ENCODE measurements at regions not wholly inside any gene's neighbourhood (a gene's known extent, or its start where the extent isn't known, plus 50 kb on each side); places are given as distances from the start of the nearest gene placed in this dataset.
"Not testable (repeated sequence)": the region's sequence is repeated elsewhere in the genome, so short reads cannot be mapped to it uniquely, and the experiment has no call there.

- not testable (repeated sequence) for H3K36me3 ChIP-seq (ENCODE audit: control insufficient read depth, insufficient read depth, low read length); H3K9me3 ChIP-seq (ENCODE audit: control insufficient read depth, low read length); H3K4me3 ChIP-seq (ENCODE audit: low read length); H3K9ac ChIP-seq (ENCODE audit: extremely low read depth, low read length, poor library complexity, severe bottlenecking); H3K4me1 Mint-ChIP-seq; H3K4me3 Mint-ChIP-seq; DNase-seq; H3K4me1 ChIP-seq (ENCODE audit: control insufficient read depth, insufficient read depth, low read length); H3K9me3 Mint-ChIP-seq; H3K27me3 ChIP-seq (ENCODE audit: control insufficient read depth, insufficient read depth, low read length, poor library complexity, severe bottlenecking); H3K27ac Mint-ChIP-seq; H3K36me3 Mint-ChIP-seq (ENCODE audit: low read depth); H3K27ac ChIP-seq (ENCODE audit: low read depth, low read length); H3K27me3 Mint-ChIP-seq (ENCODE audit: insufficient read depth)
- WGBS, 2 experiments (ENCODE audit: insufficient coverage in 1 of 2, insufficient read length in 1 of 2) = 100% methylated on average over 2 of the region's 3 CpGs; no CpG with 5 or more reads in 1 of the 2 experiments
Observed at GRCh38 chr10:46810222-46810621, 101.0 kb upstream of the PTPN20 start.

GRCh38 chr10:46816126-46816525, 95.1 kb upstream of the PTPN20 start:
- H3K27ac Mint-ChIP-seq; H3K4me3 Mint-ChIP-seq; H3K4me1 Mint-ChIP-seq; H3K9me3 ChIP-seq (ENCODE audit: control insufficient read depth, low read length); H3K36me3 ChIP-seq (ENCODE audit: control insufficient read depth, insufficient read depth, low read length); H3K27ac ChIP-seq (ENCODE audit: low read depth, low read length); H3K4me3 ChIP-seq (ENCODE audit: low read length); H3K27me3 Mint-ChIP-seq (ENCODE audit: insufficient read depth); H3K27me3 ChIP-seq (ENCODE audit: control insufficient read depth, insufficient read depth, low read length, poor library complexity, severe bottlenecking); H3K4me1 ChIP-seq (ENCODE audit: control insufficient read depth, insufficient read depth, low read length); H3K36me3 Mint-ChIP-seq (ENCODE audit: low read depth); H3K9me3 Mint-ChIP-seq; H3K9ac ChIP-seq (ENCODE audit: extremely low read depth, low read length, poor library complexity, severe bottlenecking); DNase-seq: not testable (repeated sequence)
- WGBS, 2 experiments (ENCODE audit: insufficient coverage in 1 of 2, insufficient read length in 1 of 2) = 98% methylated on average over 7 of the region's 18 CpGs; no CpG with 5 or more reads in 1 of the 2 experiments

GRCh38 chr10:46840393-46841050, 70.7 kb upstream of the PTPN20 start:
- not testable (repeated sequence) for H3K4me3 ChIP-seq (ENCODE audit: low read length); H3K9me3 Mint-ChIP-seq; H3K9me3 ChIP-seq (ENCODE audit: control insufficient read depth, low read length); H3K4me1 Mint-ChIP-seq; H3K36me3 ChIP-seq (ENCODE audit: control insufficient read depth, insufficient read depth, low read length); H3K27ac Mint-ChIP-seq; H3K9ac ChIP-seq (ENCODE audit: extremely low read depth, low read length, poor library complexity, severe bottlenecking); H3K27me3 Mint-ChIP-seq (ENCODE audit: insufficient read depth); H3K4me3 Mint-ChIP-seq; H3K27me3 ChIP-seq (ENCODE audit: control insufficient read depth, insufficient read depth, low read length, poor library complexity, severe bottlenecking); H3K36me3 Mint-ChIP-seq (ENCODE audit: low read depth); H3K27ac ChIP-seq (ENCODE audit: low read depth, low read length); H3K4me1 ChIP-seq (ENCODE audit: control insufficient read depth, insufficient read depth, low read length); DNase-seq
- 91% methylated on average over 4 of the region's 11 CpGs; no CpG with 5 or more reads in 1 of the 2 experiments for WGBS, 2 experiments (ENCODE audit: insufficient coverage in 1 of 2, insufficient read length in 1 of 2)

GRCh38 chr10:46841051-46841593, 70.1 kb upstream of the PTPN20 start:
- 94% methylated on average over 7 of the region's 10 CpGs; no CpG with 5 or more reads in 1 of the 2 experiments for WGBS, 2 experiments (ENCODE audit: insufficient coverage in 1 of 2, insufficient read length in 1 of 2)
- H3K4me1 Mint-ChIP-seq; H3K27ac ChIP-seq (ENCODE audit: low read depth, low read length); H3K36me3 ChIP-seq (ENCODE audit: control insufficient read depth, insufficient read depth, low read length); H3K4me1 ChIP-seq (ENCODE audit: control insufficient read depth, insufficient read depth, low read length); H3K9ac ChIP-seq (ENCODE audit: extremely low read depth, low read length, poor library complexity, severe bottlenecking); H3K36me3 Mint-ChIP-seq (ENCODE audit: low read depth); H3K4me3 Mint-ChIP-seq; H3K27me3 Mint-ChIP-seq (ENCODE audit: insufficient read depth); H3K9me3 ChIP-seq (ENCODE audit: control insufficient read depth, low read length); H3K27ac Mint-ChIP-seq; H3K4me3 ChIP-seq (ENCODE audit: low read length); H3K9me3 Mint-ChIP-seq; H3K27me3 ChIP-seq (ENCODE audit: control insufficient read depth, insufficient read depth, low read length, poor library complexity, severe bottlenecking): not testable (repeated sequence)
- peak; percentile 21 for DNase-seq

GRCh38 chr10:46845194-46845593, 66.0 kb upstream of the PTPN20 start:
- not testable (repeated sequence) for H3K4me1 ChIP-seq (ENCODE audit: control insufficient read depth, insufficient read depth, low read length); H3K27ac Mint-ChIP-seq; H3K4me3 ChIP-seq (ENCODE audit: low read length); H3K4me1 Mint-ChIP-seq; H3K4me3 Mint-ChIP-seq; H3K9ac ChIP-seq (ENCODE audit: extremely low read depth, low read length, poor library complexity, severe bottlenecking); H3K9me3 ChIP-seq (ENCODE audit: control insufficient read depth, low read length); DNase-seq; H3K27ac ChIP-seq (ENCODE audit: low read depth, low read length); H3K36me3 Mint-ChIP-seq (ENCODE audit: low read depth); H3K9me3 Mint-ChIP-seq; H3K27me3 ChIP-seq (ENCODE audit: control insufficient read depth, insufficient read depth, low read length, poor library complexity, severe bottlenecking); H3K36me3 ChIP-seq (ENCODE audit: control insufficient read depth, insufficient read depth, low read length); H3K27me3 Mint-ChIP-seq (ENCODE audit: insufficient read depth)
- WGBS, 2 experiments (ENCODE audit: insufficient coverage in 1 of 2, insufficient read length in 1 of 2) = 78% methylated on average over 2 of the region's 2 CpGs; no CpG with 5 or more reads in 1 of the 2 experiments

- not testable (repeated sequence) for H3K4me1 ChIP-seq (ENCODE audit: control insufficient read depth, insufficient read depth, low read length); H3K36me3 Mint-ChIP-seq (ENCODE audit: low read depth); H3K27me3 Mint-ChIP-seq (ENCODE audit: insufficient read depth); H3K27me3 ChIP-seq (ENCODE audit: control insufficient read depth, insufficient read depth, low read length, poor library complexity, severe bottlenecking); H3K9me3 ChIP-seq (ENCODE audit: control insufficient read depth, low read length); H3K9ac ChIP-seq (ENCODE audit: extremely low read depth, low read length, poor library complexity, severe bottlenecking); H3K4me3 ChIP-seq (ENCODE audit: low read length); H3K9me3 Mint-ChIP-seq; H3K4me3 Mint-ChIP-seq; H3K27ac ChIP-seq (ENCODE audit: low read depth, low read length); H3K36me3 ChIP-seq (ENCODE audit: control insufficient read depth, insufficient read depth, low read length); DNase-seq; H3K4me1 Mint-ChIP-seq; H3K27ac Mint-ChIP-seq
- no CpG with 5 or more reads among the region's 6 CpGs for WGBS, 2 experiments (ENCODE audit: insufficient coverage in 1 of 2, insufficient read length in 1 of 2)
Observed at GRCh38 chr10:46845640-46846039, 65.6 kb upstream of the PTPN20 start.

- not testable (repeated sequence) for H3K36me3 Mint-ChIP-seq (ENCODE audit: low read depth); H3K27me3 Mint-ChIP-seq (ENCODE audit: insufficient read depth); H3K9me3 ChIP-seq (ENCODE audit: control insufficient read depth, low read length); H3K9ac ChIP-seq (ENCODE audit: extremely low read depth, low read length, poor library complexity, severe bottlenecking); H3K9me3 Mint-ChIP-seq; H3K27ac Mint-ChIP-seq; H3K4me3 Mint-ChIP-seq; H3K4me1 ChIP-seq (ENCODE audit: control insufficient read depth, insufficient read depth, low read length); H3K36me3 ChIP-seq (ENCODE audit: control insufficient read depth, insufficient read depth, low read length); DNase-seq; H3K27ac ChIP-seq (ENCODE audit: low read depth, low read length); H3K27me3 ChIP-seq (ENCODE audit: control insufficient read depth, insufficient read depth, low read length, poor library complexity, severe bottlenecking); H3K4me3 ChIP-seq (ENCODE audit: low read length); H3K4me1 Mint-ChIP-seq
- 83% methylated on average over 1 of the region's 1 CpG; no CpG with 5 or more reads in 1 of the 2 experiments for WGBS, 2 experiments (ENCODE audit: insufficient coverage in 1 of 2, insufficient read length in 1 of 2)
Observed at GRCh38 chr10:46860753-46861152, 50.5 kb upstream of the PTPN20 start.
